SK-N-SH (cell line): ENCODE measurements at regions not wholly inside any gene's neighbourhood (a gene's known extent, or its start where the extent isn't known, plus 50 kb on each side); places are given as distances from the start of the nearest gene placed in this dataset.

ENCODE experiments used
- CTCF ChIA-PET: fragments of 300-600, 350-600 bp; formaldehyde crosslinking; extraction: SDS; loops from one replicate; lab custom pipeline; 2021; lab: Yijun Ruan, JAX
- POLR2A ChIA-PET: fragments of 350-600 bp; sonication (Branson Sonifier 250); formaldehyde crosslinking; extraction: SDS; loops from one replicate; lab custom pipeline; 2020; ENCODE audit warnings: antibody characterized with exemption, inconsistent platforms; lab: Yijun Ruan, JAX
- DNase-seq: peaks from one replicate; pipeline ENCODE4 v3.0.0; 2012
- H2AFZ ChIP-seq: fragments of 200-600 bp; sonication (generic); 2 replicates; pipeline ENCODE4 v1.8.1; 2016; ENCODE audit warnings: antibody characterized with exemption, mild to moderate bottlenecking, low read depth
- H3F3A ChIP-seq: fragments of 200-600 bp; sonication (generic); replicated peaks from 2 replicates; pipeline ENCODE3; 2016; ENCODE audit warnings: antibody characterized with exemption, mild to moderate bottlenecking; ENCODE audit not compliant: insufficient read depth
- H3K27ac ChIP-seq, 2 experiments: fragments of 200-500 bp in 1 of 2; fragments of 200-600 bp in 1 of 2; sonication (Bioruptor generic) in 1 of 2; sonication (generic), shearing (Covaris generic) in 1 of 2; 2 replicates each; pipeline versions ENCODE4 v1.5.1 to v1.6.1; 2014 to 2016; ENCODE audit warnings: low read depth in 2 of 2, inconsistent platforms in 1 of 2, low read length in 1 of 2, mild to moderate bottlenecking in 1 of 2, mixed read lengths in 1 of 2
- H3K27me3 ChIP-seq: fragments of 200-600 bp; sonication (generic), shearing (Covaris generic); 2 replicates; pipeline ENCODE4 v1.6.1; 2016; ENCODE audit warnings: mixed run types; ENCODE audit not compliant: insufficient read depth
- H3K36me3 ChIP-seq, 2 experiments: fragments of 200-500 bp in 1 of 2; fragments of 200-600 bp in 1 of 2; sonication (Bioruptor generic) in 1 of 2; sonication (generic) in 1 of 2; replicated peaks in 1 of 2; 2 replicates each; pipeline versions ENCODE3 to v1.5.1; 2014 to 2016; ENCODE audit warnings: low read length in 1 of 2, mild to moderate bottlenecking in 1 of 2; ENCODE audit not compliant: insufficient read depth in 2 of 2, control insufficient read depth in 1 of 2
- H3K4me1 ChIP-seq, 2 experiments: fragments of 200-500 bp in 1 of 2; fragments of 200-600 bp in 1 of 2; sonication (Bioruptor generic) in 1 of 2; sonication (generic), shearing (Covaris generic) in 1 of 2; 2 replicates each; pipeline versions ENCODE4 v1.5.1 to v1.6.1; 2014 to 2016; ENCODE audit warnings: low read depth in 1 of 2, low read length in 1 of 2, mixed run types in 1 of 2; ENCODE audit not compliant: insufficient read depth in 2 of 2, control insufficient read depth in 1 of 2
- H3K4me2 ChIP-seq: fragments of 200-600 bp; sonication (generic), shearing (Covaris generic); 2 replicates; pipeline ENCODE4 v1.6.1; 2017; ENCODE audit warnings: mixed run types
- H3K4me3 ChIP-seq, 2 experiments: fragments of 200-500 bp in 1 of 2; fragments of 200-600 bp in 1 of 2; sonication (Bioruptor generic) in 1 of 2; sonication (generic), shearing (Covaris generic) in 1 of 2; 2 replicates each; pipeline versions ENCODE4 v1.5.1 to v1.8.1; 2014 to 2016; ENCODE audit warnings: low read depth in 2 of 2, inconsistent platforms in 1 of 2, low read length in 1 of 2, mild to moderate bottlenecking in 1 of 2, mixed read lengths in 1 of 2, moderate library complexity in 1 of 2
- H3K79me2 ChIP-seq: fragments of 200-600 bp; sonication (generic); 2 replicates; pipeline ENCODE4 v1.8.1; 2017; ENCODE audit warnings: mild to moderate bottlenecking; ENCODE audit not compliant: insufficient read depth
- H3K9ac ChIP-seq: fragments of 200-600 bp; sonication (generic); 2 replicates; pipeline ENCODE4 v1.6.1; 2017; ENCODE audit warnings: mixed run types
- H3K9me2 ChIP-seq: fragments of 200-600 bp; sonication (generic); 2 replicates; pipeline ENCODE4 v1.6.1; 2017; ENCODE audit warnings: mixed run types
- H3K9me3 ChIP-seq: fragments of 200-600 bp; sonication (generic); 2 replicates; pipeline ENCODE4 v1.6.1; 2017; ENCODE audit warnings: mixed run types, mild to moderate bottlenecking, moderate library complexity
- H4K20me1 ChIP-seq: fragments of 200-600 bp; sonication (generic); 2 replicates; pipeline ENCODE4 v1.6.1; 2017; ENCODE audit warnings: mild to moderate bottlenecking, mixed run types; ENCODE audit not compliant: insufficient read depth
- CHD2 ChIP-seq: fragments of 150-350 bp; IDR thresholded peaks from 2 replicates; pipeline ENCODE4 v1.6.1; 2018; ENCODE audit warnings: low read length; ENCODE audit not compliant: partially characterized antibody
- ELF1 ChIP-seq: IDR thresholded peaks from 2 replicates; pipeline ENCODE4 v1.4.0; 2012
- FOSL2 ChIP-seq: IDR thresholded peaks from 2 replicates; pipeline ENCODE4 v1.4.0; 2012; ENCODE audit warnings: low read depth, mild to moderate bottlenecking, moderate library complexity, borderline replicate concordance
- FOXJ3 ChIP-seq: sonication (generic); formaldehyde crosslinking; IDR thresholded peaks from 2 replicates; pipeline ENCODE4 v1.5.1; 2020; ENCODE audit warnings: mild to moderate bottlenecking, missing genetic modification reagents
- FOXM1 ChIP-seq: IDR thresholded peaks from 2 replicates; pipeline ENCODE4 v1.4.0; 2012; ENCODE audit warnings: low read depth, mild to moderate bottlenecking
- GATA2 ChIP-seq: sonication (generic); formaldehyde crosslinking; IDR thresholded peaks from 2 replicates; pipeline ENCODE4 v1.5.0; 2020; ENCODE audit warnings: mild to moderate bottlenecking, missing genetic modification reagents
- JUND ChIP-seq: IDR thresholded peaks from 2 replicates; pipeline ENCODE4 v1.4.0; 2012
- MEF2A ChIP-seq: IDR thresholded peaks from 2 replicates; pipeline ENCODE4 v1.4.0; 2012; ENCODE audit warnings: low read depth, borderline replicate concordance
- NRF1 ChIP-seq: IDR thresholded peaks from 2 replicates; pipeline ENCODE4 v1.6.1; 2012; ENCODE audit warnings: low read depth, mild to moderate bottlenecking, low read length
- POLR2AphosphoS5 ChIP-seq: IDR thresholded peaks from 2 replicates; pipeline ENCODE4 v1.6.1; 2012; ENCODE audit warnings: low read depth, low read length
- RCOR1 ChIP-seq: fragments of 150-350 bp; IDR thresholded peaks from 2 replicates; pipeline ENCODE4 v1.6.1; 2017; ENCODE audit warnings: antibody characterized with exemption, low read length
- RFX5 ChIP-seq: IDR thresholded peaks from 2 replicates; pipeline ENCODE4 v1.6.1; 2012; ENCODE audit warnings: mild to moderate bottlenecking, improper control_type of control experiment, low read length
- RXRA ChIP-seq: IDR thresholded peaks from 2 replicates; pipeline ENCODE4 v1.4.0; 2012; ENCODE audit warnings: low read depth, mild to moderate bottlenecking, borderline replicate concordance
- SMC3 ChIP-seq: IDR thresholded peaks from 2 replicates; pipeline ENCODE4 v1.6.1; 2012; ENCODE audit warnings: low read depth, low read length, improper control_type of control experiment
- TAF1 ChIP-seq: IDR thresholded peaks from 2 replicates; pipeline ENCODE4 v1.6.1; 2012; ENCODE audit warnings: low read depth, mild to moderate bottlenecking, low read length, moderate library complexity, borderline replicate concordance
- TCF12 ChIP-seq: IDR thresholded peaks from 2 replicates; pipeline ENCODE4 v1.4.0; 2012
- TEAD4 ChIP-seq: IDR thresholded peaks from 2 replicates; pipeline ENCODE4 v1.4.0; 2012; ENCODE audit warnings: mild to moderate bottlenecking, borderline replicate concordance; ENCODE audit not compliant: insufficient read depth
- YY1 ChIP-seq: IDR thresholded peaks from 2 replicates; pipeline ENCODE4 v1.4.0; 2012; ENCODE audit warnings: low read depth, mild to moderate bottlenecking
- WGBS: methylation state at CpG from one replicate; pipeline ENCODE4 v1.1.6; 2017; ENCODE audit warnings: low lambda C conversion rate; 5-methylcytosine and 5-hydroxymethylcytosine counted together
- TF ChIP-seq, protein P1 (sequence below): fragments of 200-600 bp; sonication (generic); IDR thresholded peaks from 2 replicates; pipeline ENCODE4 v1.6.1; 2017; ENCODE audit warnings: antibody characterized with exemption, mild to moderate bottlenecking, moderate library complexity
- TF ChIP-seq, protein P2 (sequence below): IDR thresholded peaks from 2 replicates; pipeline ENCODE4 v1.4.0; 2012; ENCODE audit warnings: low read depth
- TF ChIP-seq, protein P3 (sequence below): IDR thresholded peaks from 2 replicates; pipeline ENCODE4; 2012
- TF ChIP-seq, protein P4 (sequence below): IDR thresholded peaks from 2 replicates; pipeline ENCODE4 v1.4.0; 2012; ENCODE audit warnings: low read depth, borderline replicate concordance

DNA sequence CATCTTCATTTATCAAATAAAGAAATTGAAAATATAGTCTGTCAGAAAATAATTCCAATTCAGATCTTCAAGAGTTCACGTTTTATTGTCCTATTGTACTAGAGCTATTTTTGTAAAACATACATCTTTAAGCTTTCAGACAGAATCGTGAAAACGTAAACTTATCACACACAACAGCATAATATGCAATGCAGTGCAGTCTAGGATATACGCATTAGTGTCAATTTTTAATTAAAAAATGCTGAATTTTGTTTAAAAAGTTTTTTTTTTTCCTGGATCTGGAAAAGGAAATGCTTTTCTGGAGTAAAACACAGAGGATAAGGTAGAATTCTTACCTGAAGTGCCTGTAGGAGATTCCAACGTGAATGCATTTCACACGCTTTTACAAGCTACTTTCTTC lies 458.2 kb upstream of the KLF6 start:
- Histone ChIP-seq H3F3A (peaks cover 58% of the 10 kb centered on the region), H3K79me2 (peaks cover 36% of the 10 kb centered on the region), H3K9ac (peak overlapping the region; percentile 92), H3K9me3 (no peaks in the 10 kb centered on the region), H3K27ac (peak overlapping the region; percentile 90 to 100), H3K27me3 (no peaks in the 10 kb centered on the region), H4K20me1 (no peaks in the 10 kb centered on the region), H3K4me3 (peak overlapping the region; percentile 36 to 59; a peak in 3 of 4 replicates), H3K36me3 (peaks cover 0 to 8% of the 10 kb centered on the region in 2 experiments), H3K4me1 (peaks cover 9 to 14% of the 10 kb centered on the region in 2 experiments; a peak in 3 of 4 replicates), H2AFZ (no peak overlapping the region), H3K4me2 (peak overlapping the region; percentile 71), H3K9me2 (no peaks in the 10 kb centered on the region)
- no peak for DNase-seq
- CTCF ChIA-PET: interaction anchor here (2.1 kb wide), 1 partner anchor 25 kb away, joined by 5 read pairs; no protein-coding TSS in a partner anchor
- POLR2A ChIA-PET: no interaction called here
- 32% methylated on average over 6 of the region's 6 CpGs for WGBS
- TF ChIP-seq, protein P1, sequence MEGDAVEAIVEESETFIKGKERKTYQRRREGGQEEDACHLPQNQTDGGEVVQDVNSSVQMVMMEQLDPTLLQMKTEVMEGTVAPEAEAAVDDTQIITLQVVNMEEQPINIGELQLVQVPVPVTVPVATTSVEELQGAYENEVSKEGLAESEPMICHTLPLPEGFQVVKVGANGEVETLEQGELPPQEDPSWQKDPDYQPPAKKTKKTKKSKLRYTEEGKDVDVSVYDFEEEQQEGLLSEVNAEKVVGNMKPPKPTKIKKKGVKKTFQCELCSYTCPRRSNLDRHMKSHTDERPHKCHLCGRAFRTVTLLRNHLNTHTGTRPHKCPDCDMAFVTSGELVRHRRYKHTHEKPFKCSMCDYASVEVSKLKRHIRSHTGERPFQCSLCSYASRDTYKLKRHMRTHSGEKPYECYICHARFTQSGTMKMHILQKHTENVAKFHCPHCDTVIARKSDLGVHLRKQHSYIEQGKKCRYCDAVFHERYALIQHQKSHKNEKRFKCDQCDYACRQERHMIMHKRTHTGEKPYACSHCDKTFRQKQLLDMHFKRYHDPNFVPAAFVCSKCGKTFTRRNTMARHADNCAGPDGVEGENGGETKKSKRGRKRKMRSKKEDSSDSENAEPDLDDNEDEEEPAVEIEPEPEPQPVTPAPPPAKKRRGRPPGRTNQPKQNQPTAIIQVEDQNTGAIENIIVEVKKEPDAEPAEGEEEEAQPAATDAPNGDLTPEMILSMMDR: no peak
- TF ChIP-seq FOSL2 (no peak), YY1 (no peak)

DNA sequence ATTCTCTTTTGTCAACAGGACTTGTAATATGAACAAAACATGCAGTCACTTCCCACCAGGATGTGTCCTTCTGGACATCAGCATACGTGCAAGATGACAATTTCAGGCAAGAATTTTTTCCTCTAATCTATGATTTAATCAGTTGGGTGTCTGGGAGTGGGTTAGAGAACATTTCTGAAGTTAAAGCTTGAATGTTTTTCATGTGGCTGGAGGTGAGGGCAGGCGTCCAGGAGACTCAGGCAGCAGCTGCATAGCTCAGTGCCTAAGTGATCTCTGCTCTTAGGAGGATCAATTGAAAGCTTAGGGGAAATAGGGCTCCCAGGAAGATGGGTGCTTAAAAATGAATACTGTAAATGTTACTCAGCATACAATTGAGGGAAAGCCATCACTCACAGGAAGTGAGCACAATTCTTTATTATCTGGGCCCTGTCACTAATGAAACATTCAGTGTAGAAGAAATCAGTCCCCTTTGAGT lies 457.6 kb upstream of the KLF6 start:
- H4K20me1 ChIP-seq: no peaks in the 10 kb centered on the region
- H3K27ac ChIP-seq: peak overlapping the region; percentile 90 to 100
- peaks cover 58% of the 10 kb centered on the region for H3F3A ChIP-seq
- H3K9me3 ChIP-seq: no peaks in the 10 kb centered on the region
- no peak overlapping the region for H2AFZ ChIP-seq
- peak overlapping the region; percentile 71 for H3K4me2 ChIP-seq
- H3K79me2 ChIP-seq: peaks cover 40% of the 10 kb centered on the region
- no peaks in the 10 kb centered on the region for H3K9me2 ChIP-seq
- peak overlapping the region; percentile 92 for H3K9ac ChIP-seq
- H3K4me3 ChIP-seq: peak overlapping the region; percentile 36 to 59; a peak in 3 of 4 replicates
- POLR2A ChIA-PET: no interaction called here
- CTCF ChIA-PET: interaction anchor here (2.1 kb wide), 1 partner anchor 25 kb away, joined by 5 read pairs; no protein-coding TSS in a partner anchor
- peaks cover 0 to 9% of the 10 kb centered on the region in 2 experiments for H3K36me3 ChIP-seq
- H3K27me3 ChIP-seq: no peaks in the 10 kb centered on the region
- WGBS: 22% methylated on average over 2 of the region's 2 CpGs
- H3K4me1 ChIP-seq: peaks cover 9 to 14% of the 10 kb centered on the region in 2 experiments; a peak in 3 of 4 replicates
- DNase-seq: no peak
- TF ChIP-seq SMC3 (no peak), NRF1 (no peak), TEAD4 (0 out of 2 replicates have a peak, but pooled peaks have one; percentile 28), TAF1 (no peak), TCF12 (peak; percentile 82), FOXM1 (peak; percentile 56; the same call in 1 of the 2 replicates), CHD2 (no peak), ELF1 (no peak), RXRA (peak; percentile 40; the same call in 1 of the 2 replicates), YY1 (no peak), GATA2 (CRISPR knock-in tag) (no peak), RFX5 (no peak), RCOR1 (no peak), FOXJ3 (no peak), POLR2AphosphoS5 (peak; percentile 35; the same call in 1 of the 2 replicates), MEF2A (peak; percentile 50; the same call in 1 of the 2 replicates), JUND (peak; percentile 35; the same call in 1 of the 2 replicates)
- TF ChIP-seq, protein P2, sequence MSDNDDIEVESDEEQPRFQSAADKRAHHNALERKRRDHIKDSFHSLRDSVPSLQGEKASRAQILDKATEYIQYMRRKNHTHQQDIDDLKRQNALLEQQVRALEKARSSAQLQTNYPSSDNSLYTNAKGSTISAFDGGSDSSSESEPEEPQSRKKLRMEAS: no peak; the same call in 1 of the 2 replicates
- TF ChIP-seq, protein P3, sequence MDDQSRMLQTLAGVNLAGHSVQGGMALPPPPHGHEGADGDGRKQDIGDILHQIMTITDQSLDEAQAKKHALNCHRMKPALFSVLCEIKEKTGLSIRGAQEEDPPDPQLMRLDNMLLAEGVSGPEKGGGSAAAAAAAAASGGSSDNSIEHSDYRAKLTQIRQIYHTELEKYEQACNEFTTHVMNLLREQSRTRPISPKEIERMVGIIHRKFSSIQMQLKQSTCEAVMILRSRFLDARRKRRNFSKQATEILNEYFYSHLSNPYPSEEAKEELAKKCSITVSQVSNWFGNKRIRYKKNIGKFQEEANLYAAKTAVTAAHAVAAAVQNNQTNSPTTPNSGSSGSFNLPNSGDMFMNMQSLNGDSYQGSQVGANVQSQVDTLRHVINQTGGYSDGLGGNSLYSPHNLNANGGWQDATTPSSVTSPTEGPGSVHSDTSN: peak; percentile 55; the same call in 1 of the 2 replicates
- TF ChIP-seq, protein P4, sequence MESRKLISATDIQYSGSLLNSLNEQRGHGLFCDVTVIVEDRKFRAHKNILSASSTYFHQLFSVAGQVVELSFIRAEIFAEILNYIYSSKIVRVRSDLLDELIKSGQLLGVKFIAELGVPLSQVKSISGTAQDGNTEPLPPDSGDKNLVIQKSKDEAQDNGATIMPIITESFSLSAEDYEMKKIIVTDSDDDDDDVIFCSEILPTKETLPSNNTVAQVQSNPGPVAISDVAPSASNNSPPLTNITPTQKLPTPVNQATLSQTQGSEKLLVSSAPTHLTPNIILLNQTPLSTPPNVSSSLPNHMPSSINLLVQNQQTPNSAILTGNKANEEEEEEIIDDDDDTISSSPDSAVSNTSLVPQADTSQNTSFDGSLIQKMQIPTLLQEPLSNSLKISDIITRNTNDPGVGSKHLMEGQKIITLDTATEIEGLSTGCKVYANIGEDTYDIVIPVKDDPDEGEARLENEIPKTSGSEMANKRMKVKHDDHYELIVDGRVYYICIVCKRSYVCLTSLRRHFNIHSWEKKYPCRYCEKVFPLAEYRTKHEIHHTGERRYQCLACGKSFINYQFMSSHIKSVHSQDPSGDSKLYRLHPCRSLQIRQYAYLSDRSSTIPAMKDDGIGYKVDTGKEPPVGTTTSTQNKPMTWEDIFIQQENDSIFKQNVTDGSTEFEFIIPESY: no peak
